SKM-1 treated with dmso at 0.1 percent for 144 hours (cell line): ENCODE measurements at regions not wholly inside any gene's neighbourhood (a gene's known extent, or its start where the extent isn't known, plus 50 kb on each side); places are given as distances from the start of the nearest gene placed in this dataset.

Experiments
- DNase-seq: peaks from one replicate; lab custom pipeline; 2025; ENCODE audit not compliant: unreplicated experiment; lab: John Stamatoyannopoulos, UW

- DNase-seq: no peak
These were observed 913.9 kb upstream of the MAP3K7 start for GRCh38 chr6:91500689-91501303.

- DNase-seq: no peak
These were observed 911.7 kb upstream of the MAP3K7 start for GRCh38 chr6:91498576-91498975.

- no peak for DNase-seq
These were observed 910.9 kb upstream of the MAP3K7 start for GRCh38 chr6:91497770-91498169.

- DNase-seq: no peak
These were observed 903.9 kb upstream of the MAP3K7 start for GRCh38 chr6:91490671-91491301.

DNA sequence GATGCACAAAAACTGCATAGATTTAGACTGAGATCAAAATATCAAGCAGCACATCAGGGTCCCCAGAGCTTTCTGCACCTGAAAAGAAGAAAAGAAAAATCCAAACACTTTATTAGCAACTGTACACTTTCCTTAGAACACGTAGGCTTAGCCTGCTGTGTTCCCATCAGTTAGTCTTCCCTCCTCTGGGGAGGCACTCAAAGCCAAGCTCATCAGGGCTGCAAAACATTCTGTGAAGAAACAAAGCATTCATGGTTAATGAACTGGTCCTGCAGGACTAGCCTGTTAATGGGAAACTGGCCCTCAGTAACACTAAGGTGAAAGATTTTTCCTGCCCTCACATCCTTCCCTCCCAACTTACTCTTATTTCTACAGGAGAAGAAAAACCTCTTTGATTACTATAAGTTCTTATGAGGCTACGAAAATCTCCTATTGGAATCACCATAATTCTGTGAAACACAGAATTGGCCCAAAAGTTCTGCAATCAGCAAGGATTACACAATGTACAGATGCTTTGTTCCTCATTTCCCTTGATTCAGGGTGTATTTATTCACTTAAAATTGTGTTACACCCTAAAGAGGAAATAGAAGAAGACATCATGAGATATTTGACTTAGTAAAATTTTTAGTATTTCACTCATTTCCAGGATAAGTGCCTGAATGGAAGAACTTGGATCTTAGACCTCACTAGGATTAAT lies 901.0 kb upstream of the MAP3K7 start:
- peak; percentile 62 for DNase-seq

DNA sequence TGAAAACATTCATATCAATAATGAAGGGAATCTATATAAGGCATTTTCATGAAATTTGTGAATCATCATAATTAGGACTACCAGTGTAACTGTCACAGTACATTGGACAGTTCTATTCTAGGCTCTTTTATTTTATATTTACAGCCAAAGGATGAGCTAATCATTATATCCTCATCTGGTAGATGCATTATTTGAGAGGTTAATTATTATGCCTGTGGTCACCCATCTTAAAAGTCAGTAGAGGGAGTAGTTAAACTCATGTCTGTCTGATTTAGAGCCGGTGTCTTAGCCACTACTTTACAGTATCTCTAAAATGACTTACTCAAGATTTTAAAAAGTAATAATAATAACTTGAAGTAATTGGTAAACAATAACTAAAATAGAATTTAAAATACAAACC lies 899.3 kb upstream of the MAP3K7 start:
- DNase-seq: no peak

GRCh38 chr6:91485047-91485446 lies 898.2 kb upstream of the MAP3K7 start:
- DNase-seq: no peak

- DNase-seq: no peak
These were observed 896.7 kb upstream of the MAP3K7 start for GRCh38 chr6:91483415-91484105.

GRCh38 chr6:91482498-91482897 lies 895.6 kb upstream of the MAP3K7 start:
- peak; percentile 3 for DNase-seq

DNA sequence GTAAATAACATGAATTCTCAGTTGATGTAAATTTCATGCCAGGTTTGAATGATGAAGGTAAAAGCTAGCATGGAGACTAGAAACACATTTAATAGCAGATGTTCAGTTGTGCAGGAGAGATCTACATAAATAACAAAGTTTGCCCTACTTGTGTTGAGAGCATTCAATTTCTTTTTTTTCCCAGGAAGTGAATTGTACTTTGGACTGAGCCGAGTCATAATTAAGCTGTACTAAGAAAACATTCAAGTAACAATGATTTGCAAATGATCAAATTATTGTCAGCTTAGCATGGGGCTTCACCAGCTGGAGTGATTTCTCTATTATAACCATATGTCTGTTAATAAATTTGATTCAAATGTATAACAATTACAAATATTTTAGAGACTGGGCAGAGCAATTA lies 893.5 kb upstream of the MAP3K7 start:
- DNase-seq: no peak

GRCh38 chr6:91477688-91478087 lies 890.8 kb upstream of the MAP3K7 start:
- DNase-seq: no peak

- no peak for DNase-seq
These were observed 889.1 kb upstream of the MAP3K7 start for GRCh38 chr6:91476000-91476399.

GRCh38 chr6:91465393-91465792 lies 878.5 kb upstream of the MAP3K7 start:
- no peak for DNase-seq

DNA sequence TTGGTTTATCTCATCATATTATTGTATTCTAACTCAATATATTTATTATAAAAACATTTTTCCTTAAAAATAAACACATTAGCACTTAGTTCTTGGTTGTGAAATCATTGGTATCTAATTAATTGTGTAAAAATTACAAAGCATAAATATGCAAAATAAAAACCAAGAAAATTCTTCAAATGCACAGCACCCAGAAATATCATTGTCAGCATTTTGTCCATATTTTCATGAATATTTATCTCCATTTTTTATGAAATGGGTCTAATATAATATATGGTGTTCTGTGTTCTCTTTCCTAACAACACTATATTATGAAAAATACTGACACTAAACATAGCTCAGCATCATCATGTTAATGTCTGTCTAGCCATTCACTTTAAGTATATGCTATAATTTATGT lies 877.8 kb upstream of the MAP3K7 start:
- DNase-seq: no peak

DNA sequence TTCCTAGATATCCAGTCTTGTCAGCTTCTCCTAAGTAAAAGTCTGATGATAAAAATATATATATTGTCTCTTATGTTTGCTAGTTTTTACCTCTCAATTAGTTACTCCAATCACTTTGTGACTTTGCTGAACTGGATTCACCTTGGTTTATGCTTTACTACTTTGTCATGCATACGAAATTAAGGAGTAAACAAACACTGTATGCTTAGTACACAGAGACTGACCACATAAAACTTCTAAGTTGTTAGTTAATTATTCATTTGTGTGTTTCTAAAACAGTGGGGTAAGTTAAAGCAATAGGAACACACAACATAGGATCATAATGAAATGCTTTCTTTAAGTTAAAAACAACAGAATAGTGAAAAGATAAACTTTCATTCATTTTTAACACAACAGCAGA lies 877.3 kb upstream of the MAP3K7 start:
- DNase-seq: no peak

DNA sequence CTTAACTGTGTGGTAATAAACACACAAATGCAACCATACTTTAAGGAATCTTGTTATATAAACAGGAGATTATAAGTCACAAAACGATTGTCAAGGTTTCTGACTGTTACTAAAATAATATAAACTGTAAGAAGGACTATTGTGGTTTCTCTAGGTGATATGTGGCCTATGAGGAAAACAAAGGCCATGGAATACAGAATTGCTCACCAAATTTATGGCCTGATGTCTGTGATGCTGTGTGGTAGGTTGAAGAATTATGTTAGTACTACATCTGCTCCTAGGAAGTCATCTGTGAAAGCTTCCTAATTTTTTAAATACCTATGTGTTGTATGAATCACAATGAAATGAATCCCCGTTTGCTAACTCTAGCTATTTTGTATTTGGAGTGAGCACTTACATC lies 875.4 kb upstream of the MAP3K7 start:
- DNase-seq: no peak

DNA sequence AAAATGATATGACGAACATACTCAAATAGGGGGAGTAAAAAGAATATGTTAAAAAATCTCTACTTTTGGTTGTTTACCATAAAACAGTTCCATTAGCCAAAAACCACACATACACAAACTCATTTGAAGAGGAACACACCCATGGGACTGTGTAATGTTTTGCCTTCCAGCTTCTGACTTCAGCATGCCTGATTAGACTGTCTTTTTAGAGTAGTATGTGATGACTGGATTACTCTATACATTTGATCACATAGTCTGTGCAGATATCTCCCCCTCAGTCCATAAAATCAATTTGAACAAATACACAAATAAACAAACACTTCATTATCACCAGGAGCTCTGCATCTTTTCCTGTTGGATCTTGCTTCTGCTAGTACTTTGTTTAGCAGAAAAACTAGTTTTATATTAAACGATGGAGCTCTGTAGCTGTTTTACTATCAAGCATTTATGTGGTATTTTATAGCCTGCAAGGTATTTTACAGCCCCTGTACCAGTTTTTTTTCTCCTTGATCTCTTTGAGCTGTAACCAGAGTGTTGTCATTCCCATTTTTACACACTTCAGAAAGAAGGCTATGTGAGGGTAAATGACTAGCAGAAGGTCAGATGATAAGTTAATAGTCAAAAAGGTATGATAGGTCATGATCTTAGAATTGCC lies 866.5 kb upstream of the MAP3K7 start:
- no peak for DNase-seq

- DNase-seq: no peak
These were observed 862.7 kb upstream of the MAP3K7 start for GRCh38 chr6:91449539-91449938.

GRCh38 chr6:91447530-91448254 lies 860.8 kb upstream of the MAP3K7 start:
- no peak for DNase-seq

DNA sequence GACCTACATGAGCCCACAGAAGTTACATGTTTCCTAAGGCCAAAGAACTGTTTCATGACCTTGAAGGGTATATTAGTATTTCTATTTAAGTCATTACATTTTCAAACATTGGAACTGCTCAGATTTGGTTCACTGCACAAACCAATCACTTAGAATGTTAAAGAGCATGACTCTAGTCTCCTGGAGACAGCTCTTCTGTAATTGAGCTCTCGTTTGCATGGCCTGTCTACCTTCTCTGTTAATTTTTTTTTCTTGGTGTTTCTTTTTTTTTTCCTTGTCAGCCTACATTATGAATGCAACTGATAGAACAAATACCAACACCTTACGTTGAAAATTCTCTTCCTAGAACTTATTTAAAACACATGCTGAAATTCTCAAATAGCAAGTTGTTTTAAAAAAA lies 860.2 kb upstream of the MAP3K7 start:
- DNase-seq: no peak

- DNase-seq: no peak
These were observed 856.5 kb upstream of the MAP3K7 start for GRCh38 chr6:91443405-91443804.
